ENCODE measurements at regions not wholly inside any gene's neighbourhood (a gene's known extent, or its start where the extent isn't known, plus 50 kb on each side); places are given as distances from the start of the nearest gene placed in this dataset.

DNA sequence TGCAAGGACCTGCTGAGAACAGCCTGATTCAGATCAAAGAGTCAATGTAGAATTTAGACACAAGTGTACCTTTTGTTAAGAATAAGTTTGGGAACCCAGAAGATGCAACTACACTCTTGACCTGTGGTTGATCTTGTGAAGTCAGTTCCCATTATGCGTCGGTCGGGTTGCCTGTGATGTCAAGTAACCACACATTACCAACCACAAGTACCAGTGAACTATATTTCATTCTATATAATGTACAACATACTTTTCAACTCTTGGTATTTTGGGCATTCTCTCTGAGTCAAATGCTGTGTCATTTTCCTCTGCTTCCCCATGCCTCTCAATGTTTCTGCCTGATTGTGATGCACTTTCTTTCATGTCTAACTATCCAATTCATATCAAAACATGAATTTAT lies 426.2 kb downstream of the ETV1 start:
- Histone ChIP-seq H3K27me3 (ENCODE audit: insufficient read depth, low read length) (no peaks in the 10 kb centered on the region), H3K4me1 (ENCODE audit: control insufficient read depth in 1 of 2, insufficient read depth in 2 of 2, low read length in 2 of 2) (no peaks in the 10 kb centered on the region), H2AFZ (ENCODE audit: low read depth, low read length, poor library complexity, severe bottlenecking) (no peak overlapping the region), H3K27ac (ENCODE audit: low read depth, low read length) (no peak overlapping the region), H3K79me2 (ENCODE audit: insufficient read depth, low read length) (no peaks in the 10 kb centered on the region), H3K36me3 (ENCODE audit: control insufficient read depth in 1 of 2, insufficient read depth in 2 of 2, low read length in 2 of 2) (no peaks in the 10 kb centered on the region), H3K4me2 (ENCODE audit: low read length) (no peak overlapping the region), H3K4me3 (replicated peaks in 1 of 2; ENCODE audit: low read depth in 1 of 2, low read length in 2 of 2) (no peak overlapping the region), H3K9me2 (ENCODE audit: insufficient read depth) (no peaks in the 10 kb centered on the region), H3K9ac (ENCODE audit: low read length) (no peak overlapping the region), H3K9me3 (ENCODE audit: control insufficient read depth in 1 of 2, insufficient read depth in 1 of 2, low read depth in 1 of 2, low read length in 2 of 2) (no peaks in the 10 kb centered on the region), H4K20me1 (ENCODE audit: insufficient read depth) (no peaks in the 10 kb centered on the region)
- DNase-seq (ENCODE audit: low read depth, low spot score) = no peak
- ATAC-seq = no peak
- CTCF ChIA-PET = no interaction called here
- no TSS peak for BruUV-seq (replicated peaks)
- intact Hi-C loops (cut with micrococcal nuclease) = no loop called here
- POLR2A ChIA-PET = no interaction called here
- RAD21 ChIA-PET (ENCODE audit: low non-redundant PET in 1 of 2, low total read pairs in 2 of 2, uncharacterized antibody in 2 of 2, unreplicated experiment in 2 of 2) = no interaction called here
- TF ChIP-seq SRF (IDR thresholded peaks at IDR 0.05; ENCODE audit: low read depth) = no peak
- TF ChIP-seq, protein P1, sequence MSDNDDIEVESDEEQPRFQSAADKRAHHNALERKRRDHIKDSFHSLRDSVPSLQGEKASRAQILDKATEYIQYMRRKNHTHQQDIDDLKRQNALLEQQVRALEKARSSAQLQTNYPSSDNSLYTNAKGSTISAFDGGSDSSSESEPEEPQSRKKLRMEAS (IDR thresholded peaks at IDR 0.05) = no peak
- TF ChIP-seq SIN3A (IDR thresholded peaks at IDR 0.05; ENCODE audit: low read depth) = no peak
- no peak for TF ChIP-seq SP1 (IDR thresholded peaks at IDR 0.05; ENCODE audit: low read depth)
- no peak for TF ChIP-seq ZNF274 (IDR thresholded peaks at IDR 0.05; ENCODE audit: low read depth, low read length)
- TF ChIP-seq ELF1 (IDR thresholded peaks at IDR 0.05; ENCODE audit: borderline replicate concordance, low read depth) = no peak

DNA sequence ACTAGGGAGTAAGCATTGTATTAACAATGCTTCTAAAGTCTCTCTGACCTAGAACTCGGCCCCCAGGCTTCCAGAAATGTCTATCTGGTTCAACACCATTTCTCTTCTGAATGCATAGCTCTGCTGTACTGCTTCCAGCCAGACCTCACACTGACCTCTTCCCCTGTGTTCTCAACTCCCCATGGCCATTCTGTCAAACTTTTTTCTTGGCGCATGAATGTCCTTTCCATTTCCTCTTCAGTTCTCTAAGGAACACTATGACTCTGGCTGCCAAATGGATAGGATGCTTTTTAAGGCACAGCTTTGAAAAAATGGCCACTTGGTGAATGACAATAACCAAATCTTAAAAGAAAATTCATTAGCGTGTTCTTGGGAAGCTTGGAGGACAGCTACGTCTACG lies 425.8 kb downstream of the ETV1 start:
- ChIA-PET RAD21 (ENCODE audit: low non-redundant PET in 1 of 2, low total read pairs in 2 of 2, uncharacterized antibody in 2 of 2, unreplicated experiment in 2 of 2) (no interaction called here), POLR2A (no interaction called here), CTCF (no interaction called here)
- Histone ChIP-seq H4K20me1 (ENCODE audit: insufficient read depth) (no peaks in the 10 kb centered on the region), H3K9me2 (ENCODE audit: insufficient read depth) (no peaks in the 10 kb centered on the region), H3K9ac (ENCODE audit: low read length) (no peak overlapping the region), H3K9me3 (ENCODE audit: control insufficient read depth in 1 of 2, insufficient read depth in 1 of 2, low read depth in 1 of 2, low read length in 2 of 2) (no peaks in the 10 kb centered on the region), H3K27me3 (ENCODE audit: insufficient read depth, low read length) (no peaks in the 10 kb centered on the region), H3K4me1 (ENCODE audit: control insufficient read depth in 1 of 2, insufficient read depth in 2 of 2, low read length in 2 of 2) (no peaks in the 10 kb centered on the region), H3K4me2 (ENCODE audit: low read length) (no peak overlapping the region), H3K27ac (ENCODE audit: low read depth, low read length) (no peak overlapping the region), H3K79me2 (ENCODE audit: insufficient read depth, low read length) (no peaks in the 10 kb centered on the region), H3K4me3 (replicated peaks in 1 of 2; ENCODE audit: low read depth in 1 of 2, low read length in 2 of 2) (no peak overlapping the region), H3K36me3 (ENCODE audit: control insufficient read depth in 1 of 2, insufficient read depth in 2 of 2, low read length in 2 of 2) (no peaks in the 10 kb centered on the region), H2AFZ (ENCODE audit: low read depth, low read length, poor library complexity, severe bottlenecking) (no peak overlapping the region)
- DNase-seq (ENCODE audit: low read depth, low spot score) (no peak), ATAC-seq (no peak)
- no TSS peak for BruUV-seq (replicated peaks)
- intact Hi-C loops (cut with micrococcal nuclease) = no loop called here
- TF ChIP-seq ZNF274 (IDR thresholded peaks at IDR 0.05; ENCODE audit: low read depth, low read length) (no peak), ZFX (IDR thresholded peaks at IDR 0.05) (no peak), ELF1 (IDR thresholded peaks at IDR 0.05; ENCODE audit: borderline replicate concordance, low read depth) (no peak), RAD21 (IDR thresholded peaks at IDR 0.05; ENCODE audit: low read depth) (no peak), CEBPB (IDR thresholded peaks at IDR 0.05; ENCODE audit: low read depth) (no peak), TCF7L2 (IDR thresholded peaks at IDR 0.05; ENCODE audit: borderline replicate concordance, extremely low read depth, insufficient read depth, insufficient read length) (no peak), CBX3 (IDR thresholded peaks at IDR 0.05; ENCODE audit: low read depth) (no peak), EZH2phosphoT487 (IDR thresholded peaks at IDR 0.05; ENCODE audit: borderline replicate concordance) (no peak), YY1 (IDR thresholded peaks at IDR 0.05; ENCODE audit: extremely low read depth, insufficient replicate concordance, low read depth, low read length) (no peak), POLR2AphosphoS5 (IDR thresholded peaks at IDR 0.05; ENCODE audit: low read depth, low read length) (no peak)
- TF ChIP-seq, protein P2, sequence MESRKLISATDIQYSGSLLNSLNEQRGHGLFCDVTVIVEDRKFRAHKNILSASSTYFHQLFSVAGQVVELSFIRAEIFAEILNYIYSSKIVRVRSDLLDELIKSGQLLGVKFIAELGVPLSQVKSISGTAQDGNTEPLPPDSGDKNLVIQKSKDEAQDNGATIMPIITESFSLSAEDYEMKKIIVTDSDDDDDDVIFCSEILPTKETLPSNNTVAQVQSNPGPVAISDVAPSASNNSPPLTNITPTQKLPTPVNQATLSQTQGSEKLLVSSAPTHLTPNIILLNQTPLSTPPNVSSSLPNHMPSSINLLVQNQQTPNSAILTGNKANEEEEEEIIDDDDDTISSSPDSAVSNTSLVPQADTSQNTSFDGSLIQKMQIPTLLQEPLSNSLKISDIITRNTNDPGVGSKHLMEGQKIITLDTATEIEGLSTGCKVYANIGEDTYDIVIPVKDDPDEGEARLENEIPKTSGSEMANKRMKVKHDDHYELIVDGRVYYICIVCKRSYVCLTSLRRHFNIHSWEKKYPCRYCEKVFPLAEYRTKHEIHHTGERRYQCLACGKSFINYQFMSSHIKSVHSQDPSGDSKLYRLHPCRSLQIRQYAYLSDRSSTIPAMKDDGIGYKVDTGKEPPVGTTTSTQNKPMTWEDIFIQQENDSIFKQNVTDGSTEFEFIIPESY (IDR thresholded peaks at IDR 0.05; ENCODE audit: extremely low read depth, insufficient replicate concordance, low read length) = no peak
- TF ChIP-seq, protein P3, sequence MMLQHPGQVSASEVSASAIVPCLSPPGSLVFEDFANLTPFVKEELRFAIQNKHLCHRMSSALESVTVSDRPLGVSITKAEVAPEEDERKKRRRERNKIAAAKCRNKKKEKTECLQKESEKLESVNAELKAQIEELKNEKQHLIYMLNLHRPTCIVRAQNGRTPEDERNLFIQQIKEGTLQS (IDR thresholded peaks at IDR 0.05) = no peak
- TF ChIP-seq, protein P1 (IDR thresholded peaks at IDR 0.05) = no peak

All from HCT116 (cell line).